Calu3 (cell line): ENCODE measurements at regions not wholly inside any gene's neighbourhood (a gene's known extent, or its start where the extent isn't known, plus 50 kb on each side); places are given as distances from the start of the nearest gene placed in this dataset.
"Not testable (repeated sequence)": the region's sequence is repeated elsewhere in the genome, so short reads cannot be mapped to it uniquely, and the experiment has no call there.

ENCODE experiments used
- BruUV-seq: library from RNA; stranded (reverse); fragments of 400-500 nt; replicated peaks from 2 replicates; lab custom pipeline; 2021; lab: Mats Ljungman, UMichigan
- CTCF ChIA-PET: fragments of 300-600 bp; sonication (Branson Sonifier 250); formaldehyde crosslinking; loops from one replicate; lab custom pipeline; 2022; ENCODE audit warnings: antibody characterized with exemption; lab: Charles Lee
- DNase-seq: peaks from one replicate; pipeline ENCODE4 v3.0.0; 2022
- H3K27ac Mint-ChIP-seq: one replicate; pipeline ENCODE4 v1.8.0; 2022; ENCODE audit warnings: mixed read lengths; ENCODE audit not compliant: unreplicated experiment
- H3K27me3 Mint-ChIP-seq: one replicate; pipeline ENCODE4 v1.8.0; 2022; ENCODE audit warnings: mixed read lengths; ENCODE audit not compliant: unreplicated experiment
- H3K36me3 Mint-ChIP-seq: one replicate; pipeline ENCODE4 v1.8.0; 2022; ENCODE audit warnings: mild to moderate bottlenecking, moderate library complexity, mixed read lengths; ENCODE audit not compliant: insufficient read depth, unreplicated experiment
- H3K4me1 Mint-ChIP-seq: one replicate; pipeline ENCODE4 v1.8.0; 2022; ENCODE audit warnings: mild to moderate bottlenecking, low read depth, mixed read lengths; ENCODE audit not compliant: unreplicated experiment
- H3K4me3 Mint-ChIP-seq: one replicate; pipeline ENCODE4 v1.8.0; 2022; ENCODE audit warnings: mild to moderate bottlenecking, low read depth, moderate library complexity, mixed read lengths; ENCODE audit not compliant: unreplicated experiment
- H3K9me3 Mint-ChIP-seq: one replicate; pipeline ENCODE4 v1.8.0; 2022; ENCODE audit warnings: low read depth, mixed read lengths; ENCODE audit not compliant: unreplicated experiment
- intact Hi-C: fragments of 100-400 bp; cut with micrococcal nuclease; formaldehyde crosslinking; loops from one replicate; pipeline ENCODE4 v1.10.0; 2022; ENCODE audit not compliant: unreplicated experiment
- TF ChIP-seq, protein P1 (sequence below): fragments of 200-600 bp; IDR thresholded peaks from one replicate; pipeline ENCODE4 v1.8.0; 2022; ENCODE audit warnings: antibody characterized with exemption; ENCODE audit not compliant: unreplicated experiment

DNA sequence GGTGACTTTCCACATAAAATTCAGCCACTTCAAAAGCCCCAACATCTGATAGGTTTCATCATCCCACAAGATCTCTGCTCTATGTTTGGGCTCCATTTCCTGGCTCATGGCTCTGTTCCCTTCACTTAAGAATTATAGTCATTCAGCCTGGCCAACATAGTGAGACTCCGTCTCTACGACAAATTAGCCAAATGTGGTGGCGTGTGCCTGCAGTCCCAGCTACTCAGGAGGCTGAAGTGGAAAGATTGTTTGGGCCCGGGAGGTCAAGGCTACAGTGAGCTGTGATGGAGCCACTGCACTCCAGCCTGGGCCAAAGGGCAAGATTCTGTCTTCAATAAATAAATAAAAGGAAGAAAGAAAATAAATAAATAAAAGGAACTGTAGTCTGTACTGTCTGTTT, 57.9 kb upstream of the CTSV start:
- intact Hi-C loops, result no loop called here
- Mint-ChIP-seq H3K4me1 (no peaks in the 10 kb centered on the region), H3K27ac (no peak overlapping the region), H3K4me3 (no peak overlapping the region), H3K36me3 (no peaks in the 10 kb centered on the region), H3K27me3 (no peaks in the 10 kb centered on the region), H3K9me3 (no peaks in the 10 kb centered on the region)
- TF ChIP-seq, protein P1, sequence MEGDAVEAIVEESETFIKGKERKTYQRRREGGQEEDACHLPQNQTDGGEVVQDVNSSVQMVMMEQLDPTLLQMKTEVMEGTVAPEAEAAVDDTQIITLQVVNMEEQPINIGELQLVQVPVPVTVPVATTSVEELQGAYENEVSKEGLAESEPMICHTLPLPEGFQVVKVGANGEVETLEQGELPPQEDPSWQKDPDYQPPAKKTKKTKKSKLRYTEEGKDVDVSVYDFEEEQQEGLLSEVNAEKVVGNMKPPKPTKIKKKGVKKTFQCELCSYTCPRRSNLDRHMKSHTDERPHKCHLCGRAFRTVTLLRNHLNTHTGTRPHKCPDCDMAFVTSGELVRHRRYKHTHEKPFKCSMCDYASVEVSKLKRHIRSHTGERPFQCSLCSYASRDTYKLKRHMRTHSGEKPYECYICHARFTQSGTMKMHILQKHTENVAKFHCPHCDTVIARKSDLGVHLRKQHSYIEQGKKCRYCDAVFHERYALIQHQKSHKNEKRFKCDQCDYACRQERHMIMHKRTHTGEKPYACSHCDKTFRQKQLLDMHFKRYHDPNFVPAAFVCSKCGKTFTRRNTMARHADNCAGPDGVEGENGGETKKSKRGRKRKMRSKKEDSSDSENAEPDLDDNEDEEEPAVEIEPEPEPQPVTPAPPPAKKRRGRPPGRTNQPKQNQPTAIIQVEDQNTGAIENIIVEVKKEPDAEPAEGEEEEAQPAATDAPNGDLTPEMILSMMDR, result no peak
- CTCF ChIA-PET, result no interaction called here
- no peak for DNase-seq
- no TSS peak for BruUV-seq

DNA sequence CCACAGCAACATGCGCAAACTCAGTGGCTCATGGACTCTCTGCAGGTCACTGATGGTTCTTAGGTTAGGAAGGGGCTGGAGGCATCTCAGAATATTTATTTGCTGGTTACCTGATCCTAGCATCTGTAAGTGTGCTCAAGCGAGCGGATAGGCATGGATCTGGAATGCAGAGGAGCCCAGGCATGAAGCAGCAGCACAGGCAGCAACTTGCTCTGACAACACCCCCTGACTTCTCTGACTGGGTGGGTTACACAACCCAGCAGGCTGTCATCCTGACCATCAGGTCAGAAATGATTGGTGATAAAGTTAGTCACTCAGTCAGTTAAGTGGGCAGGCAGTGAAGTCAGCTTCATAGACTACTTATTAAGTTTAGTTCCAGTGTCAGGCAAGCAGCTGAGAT, 50.4 kb upstream of the CTSV start:
- BruUV-seq, H3K36me3 Mint-ChIP-seq, H3K4me1 Mint-ChIP-seq, H3K27ac Mint-ChIP-seq, H3K4me3 Mint-ChIP-seq, H3K27me3 Mint-ChIP-seq, intact Hi-C loops, H3K9me3 Mint-ChIP-seq, DNase-seq, CTCF ChIA-PET: not testable (repeated sequence)
